NCI-H146 treated with DMSO at 0.1 percent for 48 hours (cell line): ENCODE measurements at regions not wholly inside any gene's neighbourhood (a gene's known extent, or its start where the extent isn't known, plus 50 kb on each side); places are given as distances from the start of the nearest gene placed in this dataset.

Source experiments
- DNase-seq: peaks from one replicate; lab custom pipeline; 2025; ENCODE audit not compliant: unreplicated experiment; lab: John Stamatoyannopoulos, UW

DNA sequence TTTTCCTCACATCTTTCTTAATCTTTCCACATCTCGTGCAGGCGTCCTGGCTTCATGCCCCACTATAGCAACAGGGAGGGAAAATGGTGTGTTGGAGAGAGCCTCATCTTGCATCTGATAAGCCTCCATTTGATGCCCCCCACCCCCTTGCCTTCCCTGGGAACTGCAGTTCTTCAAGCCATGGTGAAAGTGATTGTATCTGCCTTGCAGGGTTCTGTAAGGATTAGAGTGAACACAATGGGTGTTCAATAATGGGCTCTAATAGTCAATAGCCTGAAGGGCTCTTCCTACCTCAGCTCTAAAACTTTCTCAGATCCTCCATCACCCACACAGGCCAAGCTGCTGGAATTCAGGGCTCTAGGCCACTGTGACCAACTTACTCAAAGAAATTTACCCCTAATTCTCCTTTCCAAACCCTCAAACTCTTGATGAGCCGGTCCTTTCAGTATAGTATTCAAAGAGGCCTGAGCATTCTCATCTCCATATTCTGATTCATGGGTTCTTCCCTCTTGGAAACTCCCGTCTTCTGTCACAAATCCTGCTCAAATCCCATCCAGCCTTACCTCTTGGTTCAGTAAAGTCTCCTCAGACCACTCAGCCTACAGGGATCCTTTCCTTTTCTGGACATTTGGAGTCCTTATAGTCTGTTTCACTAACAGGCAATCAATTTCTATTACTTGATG, 128.3 kb upstream of the TRIM2 start:
- no peak for DNase-seq

DNA sequence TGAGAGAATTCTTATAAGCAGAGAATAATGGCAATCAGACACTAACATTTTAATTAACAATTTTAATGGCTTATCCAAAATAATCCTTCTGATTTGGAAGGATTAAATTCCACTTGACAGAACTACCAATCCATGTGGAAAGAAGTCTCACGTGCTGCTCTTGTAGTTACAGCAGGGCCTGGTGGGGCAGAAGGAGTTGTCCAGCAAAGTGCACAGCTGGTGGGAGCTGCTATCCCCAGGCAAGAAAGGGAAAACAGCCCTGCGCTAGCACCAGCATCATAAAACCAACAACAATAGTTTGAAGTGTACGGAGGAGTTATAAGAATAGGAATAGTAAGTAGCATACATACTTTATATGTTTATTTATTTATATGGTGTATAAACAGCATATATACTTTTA, 127.4 kb upstream of the TRIM2 start:
- DNase-seq, result no peak

DNA sequence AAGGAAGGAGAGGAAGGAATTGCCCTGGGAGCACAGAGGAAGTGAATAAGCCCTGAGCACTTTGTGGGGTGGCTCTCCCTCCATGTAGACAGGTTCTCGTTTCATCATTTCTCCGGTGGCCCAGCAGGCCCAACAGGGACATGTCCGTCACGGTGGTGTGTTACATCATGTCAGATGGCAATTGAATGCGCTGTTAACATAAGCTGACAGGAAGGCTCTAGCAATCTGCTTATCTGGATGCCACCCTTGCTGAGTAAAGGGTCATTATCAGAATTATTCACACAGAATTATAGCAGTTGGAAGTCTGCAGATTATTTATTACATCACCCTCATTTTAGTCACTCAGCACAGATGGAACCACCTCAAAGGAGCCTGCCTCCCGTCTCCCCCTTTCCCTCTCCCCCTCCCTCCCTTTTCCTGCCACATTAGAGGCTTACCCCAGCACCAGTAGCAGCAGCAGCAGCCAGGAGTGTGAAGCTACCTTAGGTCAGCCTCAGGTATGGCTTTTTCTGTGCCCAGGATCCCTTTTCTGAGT, 124.3 kb upstream of the TRIM2 start:
- no peak for DNase-seq

DNA sequence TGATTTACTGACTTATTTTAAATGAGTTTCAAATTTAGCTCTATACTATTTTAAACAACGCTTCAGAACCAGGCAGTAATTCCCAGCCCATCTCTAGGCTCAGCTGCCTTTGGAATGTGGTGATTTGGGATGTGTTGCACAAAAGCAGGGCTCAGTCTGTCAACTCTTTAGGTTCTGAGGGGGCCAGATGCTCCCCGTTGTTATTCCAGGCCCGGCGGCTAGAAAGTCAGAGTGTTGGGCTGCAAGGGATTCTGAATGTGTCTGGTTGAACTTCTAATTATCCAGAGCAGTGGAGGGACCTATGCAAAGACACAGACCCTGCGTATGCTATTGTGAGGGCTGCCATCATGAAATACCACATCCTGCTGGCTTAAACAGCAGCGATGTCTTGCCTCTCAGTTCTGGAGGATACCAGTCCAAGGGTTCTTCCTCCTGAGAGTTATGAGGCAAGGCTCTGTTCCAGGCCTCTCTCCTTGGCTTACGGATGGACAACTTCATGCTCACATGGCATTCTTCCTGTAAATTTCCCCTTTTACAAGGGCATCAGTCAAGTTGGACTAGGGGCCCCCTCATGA, 123.2 kb upstream of the TRIM2 start:
- no peak for DNase-seq

DNA sequence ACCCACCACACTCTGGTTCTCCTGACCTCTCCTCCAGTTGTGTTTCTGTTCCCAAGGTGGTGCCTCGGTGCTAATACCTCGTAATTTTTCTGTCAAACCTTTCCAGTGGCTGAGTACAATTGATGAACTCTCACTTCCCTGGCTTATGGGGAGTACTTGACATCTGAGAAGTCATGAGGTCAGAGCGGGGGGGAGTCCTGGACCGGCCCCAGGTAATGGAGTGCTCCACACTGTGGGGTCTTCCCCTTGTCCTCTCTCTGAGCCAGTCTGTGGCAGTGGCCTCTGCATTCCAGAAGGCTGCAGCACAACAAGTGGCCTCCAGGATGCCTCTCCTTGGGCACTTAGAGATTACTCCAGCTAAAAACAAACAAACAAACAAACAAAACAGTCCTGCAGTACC, 122.5 kb upstream of the TRIM2 start:
- no peak for DNase-seq

DNA sequence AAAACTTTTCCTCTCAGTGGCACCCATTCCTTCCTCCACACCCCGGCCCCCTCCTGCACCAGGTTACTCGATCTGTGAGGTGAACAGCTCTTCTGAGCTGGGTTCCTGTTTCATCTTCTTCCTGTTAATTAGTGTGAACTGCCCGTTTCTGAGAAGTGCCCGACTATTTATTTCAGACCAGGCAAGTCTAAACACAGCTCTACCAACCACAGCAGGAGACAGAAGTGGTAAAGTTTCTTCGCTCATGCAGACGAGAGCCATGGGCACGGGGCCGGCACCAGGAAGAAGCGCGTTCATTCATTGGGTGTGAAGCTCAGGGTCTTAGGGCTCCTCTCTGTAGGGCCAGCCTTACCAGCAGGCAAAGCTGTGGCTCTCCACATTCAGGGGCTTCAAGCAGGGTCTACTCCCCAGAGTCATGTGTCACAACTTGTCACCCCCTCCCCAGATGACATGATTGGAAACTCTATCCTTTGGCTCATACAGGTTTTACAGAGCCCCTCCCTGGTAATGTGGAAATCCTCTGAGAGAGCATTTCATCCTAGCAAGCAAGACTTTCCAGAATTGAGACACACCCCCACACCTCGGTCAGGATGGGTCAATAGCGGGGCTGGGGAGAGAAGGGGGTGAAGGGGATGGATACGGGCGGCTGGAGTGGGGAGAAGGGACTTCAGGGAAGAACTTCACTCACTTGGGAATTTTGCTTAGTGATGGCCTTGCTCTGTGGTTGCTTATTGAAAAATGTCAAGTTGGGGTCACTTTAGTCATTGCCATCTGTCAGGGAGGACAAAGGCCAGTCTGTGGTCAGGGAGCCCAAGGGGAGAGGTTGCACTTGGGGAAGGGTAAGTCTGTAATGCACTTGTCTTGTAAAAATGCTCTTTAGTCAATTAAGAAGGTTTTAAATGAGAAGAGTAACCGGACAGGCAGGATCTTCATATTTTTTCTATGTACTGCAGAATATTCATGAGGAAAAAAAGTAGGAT, 121.6 kb upstream of the TRIM2 start:
- DNase-seq, result no peak

DNA sequence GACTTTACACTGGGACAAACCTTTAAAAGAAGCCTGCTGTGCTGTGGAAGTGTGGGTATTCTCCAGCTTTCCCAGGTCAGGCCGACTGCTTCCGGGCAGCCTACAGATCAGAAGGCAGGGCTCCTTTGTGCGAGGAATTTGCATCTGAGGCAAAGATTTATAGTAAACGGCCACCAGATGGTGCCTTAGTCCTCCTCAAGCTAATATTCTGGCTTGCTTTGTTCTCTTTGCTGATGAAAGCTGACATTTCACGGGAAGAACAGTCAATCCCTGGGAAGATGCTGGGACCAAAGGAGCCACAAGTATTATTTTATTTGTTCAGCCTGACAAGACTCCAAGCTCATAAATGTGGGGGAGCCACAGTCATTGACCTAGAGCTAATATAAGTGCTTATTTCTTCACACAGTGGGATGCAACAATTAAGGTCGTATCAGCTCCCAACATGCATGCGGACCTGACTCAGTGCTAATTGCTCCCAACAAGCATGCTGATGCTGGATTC, 120.7 kb upstream of the TRIM2 start:
- DNase-seq, result peak; percentile 77

DNA sequence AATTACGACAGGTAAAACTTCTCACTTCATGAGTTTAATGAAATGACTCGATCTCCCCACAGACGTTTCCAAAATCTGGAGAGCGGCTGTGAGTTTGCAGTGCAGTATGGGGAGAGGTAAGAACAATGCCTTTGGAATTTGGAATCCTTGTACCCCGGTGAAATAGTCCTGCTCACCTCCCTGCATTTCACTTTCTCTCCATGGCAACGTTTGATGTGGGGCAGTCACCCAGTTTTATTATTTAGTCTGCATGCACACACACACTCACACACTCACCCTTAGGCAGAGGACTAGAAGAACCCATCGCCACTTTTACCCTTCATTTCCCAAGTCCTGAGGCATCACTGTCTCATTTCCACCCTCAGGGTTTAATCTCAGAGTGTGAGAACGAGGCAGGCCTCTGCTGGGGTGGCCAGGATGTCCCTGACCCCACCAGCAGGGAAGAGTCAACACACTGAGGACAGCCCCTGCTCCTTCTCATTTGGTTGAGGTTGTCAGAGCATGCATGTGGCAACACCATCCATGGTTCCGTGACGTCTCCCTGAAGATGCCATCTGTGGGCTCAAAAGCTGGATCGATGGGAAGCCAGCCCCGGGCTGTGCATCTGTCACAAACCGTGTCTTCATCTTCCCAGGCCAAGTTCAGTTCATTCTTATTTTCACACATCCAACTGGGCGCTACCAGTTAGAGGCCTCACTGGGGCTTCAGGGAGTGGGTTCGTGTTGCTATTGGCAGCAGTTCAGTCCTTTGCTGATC, 119.8 kb upstream of the TRIM2 start:
- DNase-seq, result no peak

DNA sequence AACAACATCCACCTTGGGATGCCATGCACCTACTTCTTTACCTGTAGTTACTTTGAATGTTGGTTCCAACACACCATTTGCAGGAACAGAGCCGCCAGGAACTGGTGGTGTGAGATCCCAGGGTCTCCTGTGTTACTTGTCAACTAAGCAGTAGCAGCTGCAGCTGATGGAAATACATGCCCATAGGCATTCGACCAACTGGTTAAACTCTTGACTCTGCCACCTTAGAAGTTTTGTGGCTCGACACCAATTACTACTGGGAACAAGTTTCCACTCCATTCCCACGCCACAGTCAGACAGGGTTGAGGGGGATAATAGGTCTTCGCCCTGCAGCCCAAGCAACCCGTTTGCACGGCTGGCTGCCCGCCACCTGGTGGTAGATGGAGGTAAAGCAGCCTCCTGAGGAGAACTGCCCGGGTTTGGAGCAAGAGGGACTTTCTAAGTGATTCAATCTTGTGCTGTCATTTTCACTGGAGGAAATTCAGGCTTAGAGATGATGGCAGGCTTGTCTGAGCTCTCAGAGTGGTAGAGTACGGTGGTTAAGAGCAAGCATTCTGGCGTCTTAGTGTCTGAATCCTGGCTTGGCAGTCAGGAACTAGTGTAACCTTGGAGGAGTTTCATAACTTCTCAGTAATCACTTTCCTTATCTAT, 119.1 kb upstream of the TRIM2 start:
- peak; percentile 7 for DNase-seq

DNA sequence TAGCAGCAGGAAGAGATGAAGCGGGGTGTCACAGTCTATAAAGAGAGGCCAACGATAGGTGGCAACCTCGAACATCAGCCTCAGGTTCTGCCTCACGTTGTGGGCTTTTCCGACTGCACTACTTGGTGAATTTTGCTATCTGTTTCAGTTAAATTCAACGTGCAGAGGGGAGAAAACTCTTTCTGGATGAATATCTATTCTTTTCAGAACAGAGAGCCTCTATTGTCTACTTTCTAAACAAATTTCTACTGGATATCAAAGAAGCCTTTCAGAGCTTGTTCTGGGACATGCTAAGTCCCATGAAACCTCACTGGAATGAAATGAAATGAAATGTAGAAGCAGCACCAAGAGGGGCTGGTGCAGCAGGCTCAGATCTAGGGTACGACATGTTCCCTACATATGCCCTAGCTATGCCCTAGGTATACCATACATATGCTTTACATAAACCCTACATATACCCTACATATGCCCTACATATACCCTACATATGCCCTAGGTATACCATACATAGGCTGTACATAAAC, 116.5 kb upstream of the TRIM2 start:
- DNase-seq, result no peak

DNA sequence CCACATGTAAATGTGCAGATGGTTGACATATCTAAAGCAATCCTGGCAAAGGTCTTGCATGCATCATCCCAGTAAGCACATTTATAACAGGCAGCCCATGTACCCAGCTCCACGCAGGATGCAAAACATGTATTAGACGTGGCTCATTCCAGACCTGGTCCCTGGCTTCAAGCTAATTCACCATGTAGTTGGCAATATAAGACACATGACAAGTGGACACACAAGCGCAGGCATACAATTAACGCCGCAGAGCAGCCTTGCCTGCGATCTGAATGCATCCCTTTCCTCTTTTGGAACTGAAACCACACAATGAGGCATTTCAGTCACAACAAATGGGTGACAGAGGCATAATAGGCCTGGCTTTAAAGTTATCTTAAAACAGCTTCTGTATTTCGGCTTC, 114.5 kb upstream of the TRIM2 start:
- no peak for DNase-seq

DNA sequence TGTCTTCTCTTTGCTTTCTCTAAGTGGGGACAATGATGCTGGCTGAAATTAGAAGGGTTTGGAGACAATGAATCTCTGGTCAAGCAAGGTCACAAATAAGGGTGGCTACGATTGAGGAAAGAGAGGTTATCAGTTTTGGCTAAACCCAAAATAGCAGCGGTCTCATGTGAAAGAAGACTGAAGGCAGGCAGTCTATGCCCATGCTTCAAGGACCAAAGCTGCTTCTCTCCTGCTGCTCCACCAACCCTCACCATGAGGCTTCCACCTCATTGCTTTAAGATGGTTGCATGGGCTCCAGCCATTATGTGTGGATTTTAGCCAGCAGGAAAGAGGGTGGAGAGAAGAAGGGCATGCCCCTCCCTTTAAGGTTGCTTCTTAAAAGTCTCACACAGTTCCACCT, 114.1 kb upstream of the TRIM2 start:
- no peak for DNase-seq

DNA sequence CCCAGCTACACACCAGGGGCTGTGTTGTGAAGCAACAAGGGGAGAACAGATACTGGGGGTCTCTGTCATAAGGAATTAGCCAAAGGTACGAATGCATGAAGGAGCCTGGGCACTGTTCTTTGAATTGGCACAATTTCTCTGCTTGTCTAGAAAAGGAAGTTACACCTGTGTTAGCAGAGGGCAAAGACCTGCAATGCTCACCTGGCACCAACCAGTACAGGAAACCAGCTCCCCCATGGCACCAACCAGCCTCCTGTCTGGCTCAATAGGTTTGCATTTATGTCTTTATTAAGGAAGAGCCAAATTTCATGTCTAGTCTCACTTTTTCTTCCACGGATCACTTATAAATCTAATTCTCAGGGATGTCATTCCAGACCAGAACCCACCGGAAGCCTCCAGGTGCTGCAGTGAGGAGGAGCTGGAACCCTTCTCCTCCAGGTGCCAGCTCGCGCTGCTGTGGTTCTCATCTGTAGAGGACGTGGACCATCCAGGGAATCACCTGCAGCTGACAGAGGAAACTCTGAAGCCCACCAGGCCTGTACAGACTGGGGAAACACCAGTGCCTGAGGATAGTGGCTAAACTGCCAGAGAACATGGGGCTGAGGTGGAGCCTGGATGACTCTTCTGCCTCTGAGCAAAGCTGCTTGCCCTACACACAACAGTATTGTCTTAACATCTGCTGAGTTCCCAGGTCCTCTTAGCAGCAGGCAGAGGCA, 113.4 kb upstream of the TRIM2 start:
- DNase-seq, result no peak

DNA sequence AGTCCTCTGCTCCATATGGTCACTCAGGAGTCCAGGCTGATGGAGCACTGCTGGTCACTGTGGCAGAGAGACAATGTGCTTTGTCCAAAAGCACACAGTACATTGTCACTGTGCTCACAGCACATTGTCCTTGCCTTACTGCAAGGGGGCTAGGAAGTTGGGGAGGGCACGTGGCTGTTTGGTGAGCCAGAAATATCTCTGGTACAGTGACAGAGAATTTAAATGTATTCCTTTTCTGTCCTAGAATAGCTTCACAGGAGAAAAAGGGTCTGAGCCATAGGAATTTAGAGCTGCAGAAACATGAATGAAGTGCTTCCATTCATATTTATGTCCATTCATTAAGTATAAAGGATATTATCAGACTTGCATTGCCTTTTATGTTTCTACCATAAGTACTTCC, 110.8 kb upstream of the TRIM2 start:
- DNase-seq, result no peak

DNA sequence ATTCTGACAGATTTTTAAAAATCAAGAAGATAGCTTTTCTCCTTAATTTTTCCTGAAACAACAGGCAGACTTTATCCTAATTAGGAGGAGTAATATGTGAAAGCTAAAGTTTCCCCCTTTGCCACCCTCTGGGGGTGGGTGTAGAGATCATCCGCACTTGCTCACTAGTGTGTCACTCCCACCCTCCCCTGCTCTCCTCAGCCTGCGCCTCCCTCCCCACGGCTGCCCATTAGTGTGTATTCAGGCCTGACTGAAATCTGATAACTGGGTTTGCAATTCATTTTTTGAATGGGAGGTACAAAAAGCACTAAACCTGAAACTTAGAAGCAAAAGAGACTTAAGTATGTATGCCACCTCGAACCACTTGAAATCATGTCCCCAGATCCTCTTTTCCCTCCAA, 110.4 kb upstream of the TRIM2 start:
- no peak for DNase-seq

DNA sequence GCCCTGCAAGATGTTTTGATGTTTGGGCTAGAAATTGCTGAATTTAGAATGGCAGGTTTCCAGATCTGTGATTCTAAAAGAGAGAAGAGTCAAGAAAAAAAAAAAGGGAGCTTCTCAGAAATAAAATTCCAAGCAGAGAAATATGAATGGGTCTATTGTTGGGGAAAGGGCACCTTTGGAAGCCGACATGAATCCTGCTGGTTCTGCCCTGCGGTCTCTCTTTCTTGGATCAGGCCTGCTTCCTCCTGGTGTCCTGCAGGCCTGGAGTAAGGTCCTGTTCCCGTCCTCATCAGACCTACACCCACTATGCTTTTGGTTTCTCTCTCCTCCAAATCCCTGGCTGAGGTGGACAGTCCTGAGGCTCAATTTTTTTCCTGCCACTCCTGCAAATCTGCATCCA, 109.8 kb upstream of the TRIM2 start:
- DNase-seq, result no peak

DNA sequence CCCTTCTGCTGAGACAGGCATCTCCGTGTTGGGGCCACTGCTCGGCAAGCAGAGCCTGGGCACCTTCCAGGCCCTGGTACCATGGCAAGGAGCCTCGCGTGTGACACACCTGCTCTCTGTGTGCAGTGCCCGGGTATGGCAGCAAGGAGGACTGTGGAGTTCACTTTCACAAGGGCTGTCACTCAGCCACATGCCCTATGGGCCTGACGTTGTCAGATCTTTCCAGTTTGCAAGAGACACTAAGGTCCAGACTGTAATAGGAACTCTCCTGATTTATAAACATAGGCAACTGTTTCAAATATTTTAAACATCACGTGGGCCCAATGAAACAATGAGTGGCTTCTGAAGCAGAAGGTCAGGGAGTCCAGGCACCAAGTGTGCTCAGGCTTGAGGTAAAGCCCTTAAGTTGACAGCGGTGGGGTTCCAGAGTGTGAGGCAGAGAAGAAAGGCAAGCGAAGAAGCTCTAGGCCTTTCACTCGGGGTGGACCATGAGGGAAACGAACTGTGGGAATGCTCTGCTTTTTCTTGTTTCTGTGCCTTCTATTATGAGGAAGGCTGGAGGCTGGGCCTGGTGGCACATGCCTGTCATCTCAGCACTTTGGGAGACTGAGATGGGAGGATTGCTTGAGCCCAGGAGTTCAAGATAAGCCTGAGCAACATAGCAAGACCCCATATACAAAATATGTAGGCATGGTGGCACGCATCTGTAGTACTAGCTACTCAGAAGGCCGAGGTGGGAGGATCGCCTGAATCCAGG, 108.6 kb upstream of the TRIM2 start:
- no peak for DNase-seq

DNA sequence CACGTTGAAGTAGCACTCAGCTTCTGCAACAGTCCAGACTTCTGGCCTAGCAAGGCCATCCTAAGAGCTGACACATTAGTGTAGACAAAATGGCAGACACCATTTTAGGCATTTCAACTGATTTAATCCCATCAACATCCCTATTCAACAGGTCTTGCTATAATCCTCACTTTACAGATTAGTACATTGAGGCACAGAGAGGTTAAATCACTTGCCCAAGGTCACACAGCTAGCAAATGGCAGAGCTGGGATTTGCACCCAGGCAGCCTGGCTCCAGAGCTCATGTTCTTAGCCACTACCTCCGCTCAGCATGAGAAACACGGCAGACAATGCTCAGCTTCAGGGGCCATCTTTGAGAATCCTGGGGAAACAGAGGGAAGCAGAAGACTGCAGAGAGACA, 107.9 kb upstream of the TRIM2 start:
- DNase-seq, result no peak

DNA sequence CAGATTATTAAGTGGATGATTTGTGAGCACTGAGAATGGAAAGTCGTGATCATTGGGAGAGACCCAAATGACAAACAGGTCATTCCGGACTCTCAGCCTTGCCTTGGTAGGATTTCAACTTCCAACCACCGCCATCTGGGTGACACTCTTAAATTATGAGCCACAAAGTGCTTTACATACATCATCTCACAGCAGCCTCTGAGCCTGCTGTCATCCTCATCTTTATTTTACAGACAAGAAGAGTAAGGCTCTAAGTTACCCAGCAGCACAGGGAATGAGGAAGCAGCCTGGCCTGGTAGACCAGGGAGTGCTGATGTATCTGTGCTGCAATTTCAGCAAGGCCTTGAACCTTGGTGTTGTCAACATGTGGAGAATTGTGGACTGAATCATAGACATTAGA, 105.8 kb upstream of the TRIM2 start:
- no peak for DNase-seq
